Activated CD4-positive, alpha-beta T cell treated with anti-CD3 and anti-CD28 coated beads, Interleukin-2, Interleukin-6, amounts not matched to agents 100 ng/mL and 50 ng/mL, durations not matched to agents 16 hours and 8 hours (primary cell): ENCODE measurements at regions not wholly inside any gene's neighbourhood (a gene's known extent, or its start where the extent isn't known, plus 50 kb on each side); places are given as distances from the start of the nearest gene placed in this dataset.

Source experiments
- DNase-seq: peaks from one replicate; pipeline ENCODE4 v3.0.0-alpha.2; 2020

DNA sequence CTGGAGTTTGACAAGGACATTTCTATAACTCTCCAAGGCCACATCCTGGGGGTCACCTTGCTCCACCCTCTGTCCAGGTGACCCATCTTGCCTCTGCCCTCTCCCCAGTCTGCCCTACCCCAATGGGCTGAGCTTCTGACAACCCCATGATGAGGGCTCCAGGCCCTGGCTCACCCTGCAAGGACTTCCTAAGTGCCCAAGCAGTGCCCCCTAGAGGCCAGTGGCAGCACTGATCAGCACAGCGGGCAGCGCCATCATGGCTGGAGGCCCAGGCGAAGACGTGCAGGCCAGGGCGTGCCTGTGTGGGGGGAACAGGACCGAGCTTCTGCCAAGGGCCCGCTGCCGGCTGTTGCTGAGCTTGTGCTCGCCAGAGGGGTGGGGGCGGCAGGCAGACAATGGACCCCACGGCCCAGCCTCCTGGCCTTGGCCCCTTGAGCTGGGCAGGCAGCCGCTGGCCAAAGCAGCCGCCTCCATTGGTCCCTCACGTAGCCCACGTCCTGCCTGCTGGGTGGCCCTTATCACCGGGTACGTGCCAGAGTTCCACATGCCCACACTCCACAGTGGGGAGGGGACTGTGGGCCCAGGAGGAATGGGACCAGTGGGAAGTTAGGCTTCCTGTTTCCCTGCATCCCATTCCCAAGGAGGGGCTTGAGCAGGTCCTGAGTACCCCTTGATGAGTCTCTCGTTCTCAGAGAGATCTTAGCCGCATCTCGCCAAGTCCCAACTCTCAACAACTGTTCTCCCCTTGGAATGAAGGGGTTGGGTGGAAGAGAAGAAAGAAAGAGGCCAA, 64.3 kb downstream of the MRPL14 start:
- peak; percentile 68 for DNase-seq

DNA sequence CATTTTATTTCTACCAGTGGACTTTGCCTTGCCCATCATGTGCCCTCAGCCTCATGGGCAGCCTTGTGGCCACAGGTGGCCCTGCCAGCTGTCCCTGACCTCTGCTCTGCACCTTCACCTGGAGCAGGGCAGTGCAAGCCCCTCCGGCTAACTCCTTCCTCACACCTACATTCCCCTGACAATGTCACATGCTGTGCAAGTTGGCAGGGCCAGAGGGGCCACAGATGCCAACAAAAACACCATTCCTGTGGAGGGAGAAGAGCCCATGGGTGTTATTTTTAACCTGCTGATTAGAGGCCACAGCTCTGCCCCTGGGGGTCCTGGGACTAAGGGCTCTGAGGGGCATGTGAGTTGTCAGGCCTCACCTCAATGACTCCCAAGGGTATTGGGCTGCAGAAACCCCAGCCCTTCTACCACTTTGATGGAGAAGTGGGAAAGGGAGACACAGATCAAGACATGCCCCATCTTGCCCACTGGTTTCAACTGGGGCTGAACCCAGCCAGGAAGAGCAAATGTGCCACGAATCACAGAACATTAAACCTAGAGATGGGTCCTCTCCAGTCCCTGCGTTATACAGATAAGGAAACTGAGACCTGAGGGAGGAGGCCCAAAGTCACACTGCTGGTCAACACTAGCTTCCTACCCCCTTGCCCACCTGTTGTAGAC, 65.0 kb downstream of the MRPL14 start:
- no peak for DNase-seq

DNA sequence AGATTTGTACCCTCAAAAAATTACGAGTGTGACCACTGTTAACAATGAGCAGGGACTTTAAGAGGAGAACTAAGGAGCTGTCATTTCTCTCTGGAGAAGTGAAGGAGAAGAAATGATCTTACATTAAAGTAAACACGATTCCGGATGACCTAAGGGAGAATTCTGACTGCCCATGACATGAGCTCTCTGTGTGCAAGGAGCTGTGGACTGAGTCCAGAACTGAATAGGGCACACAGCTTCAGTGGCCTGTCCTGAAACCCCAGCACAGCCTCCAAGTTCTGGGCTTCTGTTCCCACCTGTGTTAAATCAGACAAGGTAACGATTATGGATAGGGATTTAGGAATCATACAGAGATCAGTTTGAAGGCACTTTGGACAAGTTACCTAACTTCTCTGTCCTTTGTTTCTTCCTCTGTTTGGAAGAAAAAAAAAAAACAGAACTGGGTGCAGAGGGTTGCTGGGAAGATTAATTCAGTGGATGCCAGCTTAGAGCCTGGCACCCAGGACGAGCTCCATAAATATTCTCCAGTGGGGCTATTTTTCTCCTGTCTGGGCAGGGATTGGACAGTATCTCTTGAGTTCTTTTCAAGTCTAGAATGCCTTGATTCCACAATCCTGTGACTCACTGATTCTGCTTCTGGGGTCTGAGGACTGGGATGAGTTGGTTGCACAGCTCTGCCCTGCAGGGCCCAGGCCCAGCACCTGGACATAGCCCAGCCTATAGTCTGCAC, 65.7 kb downstream of the MRPL14 start:
- DNase-seq: no peak

DNA sequence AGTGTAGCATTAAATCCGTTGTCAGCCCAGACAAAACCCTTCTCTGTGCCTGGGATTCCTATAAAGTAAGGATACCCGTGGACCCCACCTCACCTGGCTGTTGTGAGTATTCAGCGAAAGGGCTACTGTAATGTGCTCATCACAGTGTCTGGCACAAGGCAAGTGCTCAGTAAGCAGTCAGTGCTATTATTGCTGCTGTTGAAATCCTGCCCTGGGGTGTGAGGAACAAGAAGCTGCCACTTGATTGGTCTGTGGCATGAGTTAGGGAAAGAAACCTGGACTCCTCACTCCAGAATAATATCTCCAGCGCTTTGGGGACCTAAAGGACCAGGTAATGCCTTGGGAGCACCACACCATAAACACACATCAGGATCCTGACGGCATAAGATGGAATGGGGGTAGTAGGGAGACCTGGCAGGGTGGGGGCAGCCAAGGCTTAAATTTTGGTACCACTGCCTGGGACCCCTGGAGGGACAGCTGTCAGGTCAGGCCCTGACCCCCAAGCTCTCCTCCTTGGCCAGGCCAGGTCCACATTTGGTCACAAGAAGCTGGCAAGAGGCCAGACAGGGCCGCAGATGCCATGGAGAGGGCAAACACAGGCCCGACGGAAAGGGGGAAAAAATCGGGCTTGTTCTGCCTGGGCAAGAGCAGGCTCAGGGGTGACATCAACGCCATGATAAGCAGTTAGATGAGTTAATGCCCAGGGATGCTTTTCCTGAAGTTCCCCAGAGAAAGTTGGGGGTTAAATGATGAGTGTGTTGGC, 66.5 kb downstream of the MRPL14 start:
- no peak for DNase-seq

DNA sequence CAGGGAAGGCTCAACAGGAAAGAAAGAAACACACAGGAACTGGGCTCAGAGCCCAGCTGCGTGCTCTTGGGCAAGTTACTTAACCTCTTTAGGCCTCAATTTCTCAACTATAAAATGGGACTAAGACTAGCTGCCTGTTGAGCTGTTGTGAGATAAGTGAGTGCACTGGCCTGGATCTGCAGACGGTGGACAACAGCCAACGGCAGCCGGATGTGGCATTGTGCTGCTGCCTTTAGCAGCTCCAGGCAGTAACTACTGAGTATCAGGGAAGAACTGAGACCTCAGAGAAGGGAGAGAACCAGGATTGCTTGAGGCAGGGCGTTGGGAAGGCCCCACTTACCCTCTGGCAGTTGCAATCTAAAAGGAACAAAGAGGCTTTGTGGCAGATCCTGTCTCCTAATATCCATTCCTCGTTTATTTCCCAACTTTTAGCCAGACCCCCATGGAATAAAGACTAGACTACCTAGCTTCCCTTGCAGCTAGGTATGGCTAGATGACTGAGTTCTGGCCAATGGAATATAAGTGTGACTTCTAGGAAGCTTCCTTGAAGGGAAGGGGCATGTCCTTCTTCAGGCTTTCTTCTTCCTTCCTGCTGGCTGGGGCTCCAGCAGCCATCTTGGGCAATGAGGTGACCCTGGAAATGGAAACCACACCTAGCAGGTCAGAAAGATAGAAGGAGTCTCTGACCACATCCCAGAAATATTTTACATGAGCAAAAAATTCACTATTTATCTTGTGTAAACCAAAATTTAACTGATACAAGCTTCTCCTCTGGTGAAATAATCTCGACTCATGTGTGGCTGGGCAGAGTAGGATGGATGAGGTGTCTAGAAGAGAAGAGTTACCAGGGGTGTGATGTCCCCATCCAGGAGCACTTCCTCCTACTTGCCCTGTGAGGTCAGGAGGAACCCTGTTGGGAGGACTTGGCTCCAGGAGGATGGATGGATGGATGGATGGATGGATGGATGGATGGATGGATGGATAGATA, 67.6 kb downstream of the MRPL14 start:
- DNase-seq: no peak

DNA sequence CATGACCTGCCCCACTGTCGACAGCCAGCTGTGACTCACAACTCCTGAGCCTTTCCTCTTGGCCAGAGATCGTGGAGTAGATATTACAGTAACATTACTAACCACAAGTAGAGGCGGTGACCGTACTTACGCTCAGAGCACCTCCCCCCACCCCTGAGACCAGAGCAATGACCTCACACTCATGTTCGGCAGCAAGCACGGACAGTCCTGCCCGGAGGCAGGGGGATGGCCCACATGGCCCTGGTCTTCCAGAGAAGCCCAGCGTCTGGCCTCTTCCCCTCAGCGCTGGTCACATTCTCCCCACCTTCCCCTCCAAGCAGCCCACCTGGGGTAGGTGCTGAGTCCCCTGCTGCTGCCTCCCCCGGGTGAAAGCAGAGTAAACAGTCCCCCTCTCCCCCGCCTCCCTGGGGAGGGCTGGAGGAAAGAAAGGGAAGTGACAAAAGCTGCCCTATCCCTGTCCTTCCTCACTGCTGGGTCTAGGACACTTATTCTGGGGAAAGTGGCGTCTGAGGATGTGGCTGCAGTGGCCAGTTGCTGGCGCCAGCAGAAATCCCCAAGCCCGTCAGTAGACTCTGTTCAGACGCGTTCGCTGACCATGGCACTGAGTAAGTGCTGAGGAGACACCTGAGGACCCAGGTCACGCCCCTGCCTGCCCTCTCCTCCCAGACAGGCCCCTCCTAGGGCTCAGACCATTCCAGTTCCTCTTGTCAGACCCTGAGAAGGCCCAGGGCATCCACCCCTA, 68.5 kb downstream of the MRPL14 start:
- DNase-seq: peak; percentile 55

DNA sequence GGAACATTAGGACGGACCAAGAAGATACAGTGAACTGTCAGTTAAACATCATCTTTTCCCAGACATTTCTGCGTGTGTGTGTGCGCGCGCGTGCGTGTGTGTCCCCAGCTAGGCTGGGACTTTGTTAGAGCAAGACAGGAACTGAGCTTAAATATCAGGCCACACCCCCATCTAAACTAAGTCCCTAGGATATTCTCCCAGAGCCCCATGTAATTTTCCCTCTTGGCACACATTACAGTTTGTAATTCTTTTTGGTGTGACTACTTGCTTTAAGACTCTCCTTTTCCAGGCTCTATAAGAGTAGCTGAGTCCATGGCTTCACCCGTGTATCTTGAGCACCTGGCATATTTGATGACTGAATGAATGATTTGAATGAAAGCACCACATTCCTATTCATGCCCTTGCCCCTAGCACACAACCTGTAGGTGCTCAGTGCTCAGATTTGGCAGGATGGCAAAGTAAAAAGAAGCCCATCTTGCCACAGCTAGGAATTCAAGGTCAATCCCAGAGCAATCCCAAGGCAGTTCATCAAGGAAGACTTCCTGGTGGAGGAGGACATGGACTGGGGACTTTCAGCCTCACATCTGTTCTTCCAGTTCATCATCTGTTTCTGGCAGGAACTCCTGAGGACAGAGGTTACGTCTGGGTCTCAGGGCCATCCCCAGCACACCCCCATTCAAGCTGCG, 69.2 kb downstream of the MRPL14 start:
- no peak for DNase-seq

DNA sequence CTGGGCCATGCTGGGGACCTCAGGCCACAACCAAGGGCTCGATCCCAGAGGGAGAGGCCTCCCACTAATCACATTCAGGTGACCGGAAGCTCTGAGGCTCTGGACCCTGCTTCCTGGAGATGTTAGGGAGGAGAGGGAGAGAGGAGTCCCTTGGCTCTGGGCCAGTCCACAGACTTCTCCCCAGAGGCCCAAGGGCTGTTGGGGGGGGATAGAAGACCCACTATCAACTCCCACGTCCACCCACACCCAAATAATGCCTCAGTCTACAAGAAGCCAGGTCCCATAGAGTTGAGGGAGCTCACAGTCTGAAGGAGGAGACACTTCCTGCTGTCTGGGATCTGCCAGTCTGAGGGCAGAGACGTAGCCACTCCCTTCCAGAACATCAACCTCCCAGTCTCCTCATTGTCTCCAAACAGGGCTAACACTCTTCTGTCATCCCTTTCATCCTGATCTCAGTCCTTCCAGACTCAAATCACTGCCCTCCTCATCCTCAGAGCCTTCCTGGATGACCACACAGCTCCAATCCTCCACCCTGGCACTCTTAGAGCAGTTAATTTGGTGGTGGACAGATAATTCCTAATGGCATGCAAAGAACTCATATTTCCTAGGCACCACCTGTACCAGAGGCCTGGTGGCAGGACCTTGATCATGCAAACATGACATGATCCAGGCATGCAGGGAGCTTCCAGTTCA, 69.9 kb downstream of the MRPL14 start:
- DNase-seq: no peak

DNA sequence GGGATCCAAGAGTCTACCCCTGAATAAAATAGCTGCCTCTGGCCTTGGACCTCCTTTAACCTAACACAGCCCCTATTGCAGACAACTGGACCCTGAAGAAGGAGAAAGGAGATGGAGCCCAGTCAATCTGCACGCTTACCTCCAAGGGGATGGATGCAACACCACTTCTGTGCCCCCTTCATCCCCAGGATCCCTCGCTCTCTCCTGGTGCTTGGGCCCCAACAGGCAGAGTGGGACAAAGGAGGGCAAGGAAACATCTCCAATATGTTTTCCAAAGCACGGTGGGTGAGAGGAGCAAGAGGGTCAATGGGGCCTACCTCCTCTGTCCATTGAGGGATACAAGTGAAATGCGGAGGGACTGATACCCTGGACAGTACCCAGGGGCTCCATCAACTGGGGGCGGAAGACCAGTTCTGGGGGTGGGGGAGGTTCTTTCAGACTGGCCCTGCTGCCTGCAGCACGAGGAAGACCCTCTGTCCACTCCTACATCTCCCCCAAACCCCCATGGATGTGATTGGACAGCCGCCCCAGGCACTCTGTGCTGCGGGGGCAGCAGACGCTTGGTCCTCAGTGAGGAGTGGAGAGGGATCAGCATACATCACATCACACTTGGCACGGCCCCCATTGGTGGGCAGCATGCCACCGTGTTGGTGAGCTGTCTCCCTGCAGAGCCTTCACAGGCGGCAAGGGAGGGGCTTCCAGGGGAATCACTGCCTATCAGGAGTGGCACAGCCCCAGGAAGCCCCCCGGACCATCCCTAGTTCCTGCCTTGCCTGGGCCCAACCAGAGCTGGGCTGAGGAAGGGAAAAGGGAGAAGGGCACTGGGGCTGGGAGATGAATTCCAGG, 70.6 kb downstream of the MRPL14 start:
- no peak for DNase-seq

DNA sequence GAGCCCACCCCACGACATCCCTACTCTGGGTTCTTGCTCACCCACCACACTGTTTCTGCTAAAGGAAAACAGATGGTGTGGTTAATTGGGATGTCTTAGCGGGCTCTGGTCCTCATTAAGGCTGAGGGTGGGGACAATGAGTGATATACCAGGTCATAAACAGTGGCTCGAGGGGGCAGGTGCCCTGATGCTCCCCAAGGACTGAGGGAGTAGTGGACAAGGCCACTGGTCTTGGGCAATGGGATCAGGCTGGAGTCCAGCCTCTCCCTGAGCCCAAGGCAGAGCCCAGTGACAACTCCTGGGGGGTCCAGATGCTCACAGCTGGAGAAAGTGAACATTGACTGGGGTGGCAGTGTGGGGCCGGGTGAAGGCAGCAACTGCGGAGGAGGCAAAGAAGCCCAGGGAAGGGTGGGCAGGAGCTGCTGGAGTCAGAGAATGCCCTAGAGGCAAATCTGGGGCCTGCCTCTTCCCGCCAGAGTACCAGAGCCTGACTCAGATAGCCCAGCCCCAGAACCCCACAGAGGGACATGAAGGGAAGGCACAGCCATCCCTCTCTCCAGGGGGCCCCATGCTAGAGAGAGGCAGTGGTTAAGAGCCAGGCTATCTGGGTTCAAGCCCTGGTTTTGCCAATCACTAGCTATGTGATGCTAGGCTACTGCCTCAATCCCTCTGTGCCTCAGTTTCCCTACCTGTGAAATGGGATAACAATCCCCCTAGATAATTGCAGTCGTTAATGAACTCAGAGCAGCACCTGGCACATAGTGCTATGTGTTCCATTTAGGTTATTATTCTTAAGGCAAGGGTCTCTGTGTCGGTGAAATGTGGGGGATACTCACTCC, 72.3 kb downstream of the MRPL14 start:
- no peak for DNase-seq

DNA sequence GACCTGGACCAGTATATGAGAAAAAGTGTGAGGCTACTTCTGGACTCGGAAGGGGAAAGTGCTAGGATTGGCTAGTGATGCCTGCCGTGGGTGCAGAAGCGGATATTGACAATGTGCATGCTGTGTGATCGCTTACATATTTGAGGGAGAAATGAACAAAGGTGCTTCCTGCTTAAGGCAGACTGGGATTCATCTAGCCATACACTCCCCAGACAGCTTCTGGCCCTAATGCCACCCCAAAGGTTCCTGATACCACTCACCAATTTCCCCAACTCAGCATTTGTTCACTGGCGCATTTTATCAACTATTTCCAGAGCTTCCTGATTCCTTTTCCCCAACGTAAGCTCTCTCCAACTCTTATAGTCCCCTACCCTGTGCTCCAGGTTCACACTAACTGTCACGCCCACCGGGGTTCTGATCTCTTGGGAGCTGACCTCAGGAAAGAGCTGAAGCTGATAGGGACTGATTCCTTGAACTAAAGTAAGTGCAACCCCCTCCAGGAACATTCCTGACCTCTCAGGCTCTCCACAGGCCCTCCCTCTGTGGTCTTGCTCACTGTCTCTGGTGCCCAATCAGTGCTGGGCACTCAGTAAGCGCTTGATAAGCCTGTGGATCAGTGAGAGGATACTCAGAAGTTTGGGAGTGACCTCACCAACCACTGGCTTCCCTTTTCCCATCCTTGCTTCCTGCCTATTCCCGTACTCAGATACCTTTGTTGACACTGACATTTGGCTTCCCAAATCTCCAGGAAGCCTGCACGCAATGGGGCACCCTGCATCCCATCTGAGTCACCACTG, 73.3 kb downstream of the MRPL14 start:
- no peak for DNase-seq

DNA sequence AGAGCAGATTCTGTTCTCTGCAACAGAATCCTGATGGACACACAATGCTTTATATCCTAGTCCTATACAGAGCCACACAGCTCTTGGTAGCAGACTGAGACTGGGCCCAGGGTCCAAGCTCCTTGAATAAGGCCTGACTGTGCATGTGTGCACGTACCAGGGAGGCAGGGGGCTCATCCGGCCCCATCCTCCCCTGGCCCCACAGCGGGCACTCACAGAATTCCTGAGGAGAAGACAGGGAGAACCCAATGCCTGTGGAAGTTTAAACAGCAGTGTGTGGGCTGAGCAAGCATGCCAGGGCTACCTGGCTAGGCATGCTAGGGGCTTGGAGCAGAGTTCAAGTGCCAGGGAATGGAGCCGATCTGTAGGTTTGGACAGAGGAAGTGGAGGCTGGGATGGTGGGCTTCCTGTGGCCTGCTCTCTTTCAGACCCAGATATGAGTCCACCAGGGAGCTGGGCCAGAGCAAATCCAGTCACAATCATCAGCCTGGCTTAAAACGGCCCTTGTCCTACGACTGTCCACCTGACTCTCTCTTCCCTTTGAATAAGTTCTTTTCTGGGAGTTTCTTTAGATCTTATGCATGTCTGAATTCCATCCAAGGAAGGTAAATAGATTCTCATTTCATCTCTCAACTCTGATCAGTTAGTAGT, 74.0 kb downstream of the MRPL14 start:
- DNase-seq: no peak

DNA sequence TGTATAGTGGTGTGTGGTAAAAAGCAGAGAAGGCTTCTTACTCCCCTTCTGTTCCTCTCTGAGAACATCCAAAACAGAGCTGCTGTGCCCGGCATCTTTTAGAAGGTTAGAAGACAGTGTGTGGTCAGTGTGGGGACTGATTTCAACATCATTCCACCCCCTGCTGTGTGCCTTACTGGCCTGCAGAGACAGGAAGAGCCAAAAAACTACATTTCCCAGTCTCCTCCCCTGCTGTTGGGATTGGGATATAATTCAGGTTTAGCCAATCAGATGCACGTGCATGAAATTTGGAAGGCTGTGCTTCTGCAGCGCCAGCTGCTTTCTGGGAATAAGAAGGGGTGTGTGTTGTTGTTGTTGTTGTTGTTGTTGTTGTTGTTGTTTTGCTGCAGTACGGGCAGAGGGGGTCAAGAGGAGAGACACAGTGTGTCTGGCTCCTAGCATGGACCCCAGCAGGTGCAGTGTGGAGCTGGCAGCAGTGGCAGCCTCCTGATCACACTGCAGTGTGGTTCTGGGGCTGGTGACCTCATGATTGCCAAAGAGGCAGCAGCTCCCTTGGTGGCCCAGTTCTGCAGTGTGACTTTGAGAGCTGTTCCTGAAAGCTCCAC, 74.7 kb downstream of the MRPL14 start:
- DNase-seq: no peak

DNA sequence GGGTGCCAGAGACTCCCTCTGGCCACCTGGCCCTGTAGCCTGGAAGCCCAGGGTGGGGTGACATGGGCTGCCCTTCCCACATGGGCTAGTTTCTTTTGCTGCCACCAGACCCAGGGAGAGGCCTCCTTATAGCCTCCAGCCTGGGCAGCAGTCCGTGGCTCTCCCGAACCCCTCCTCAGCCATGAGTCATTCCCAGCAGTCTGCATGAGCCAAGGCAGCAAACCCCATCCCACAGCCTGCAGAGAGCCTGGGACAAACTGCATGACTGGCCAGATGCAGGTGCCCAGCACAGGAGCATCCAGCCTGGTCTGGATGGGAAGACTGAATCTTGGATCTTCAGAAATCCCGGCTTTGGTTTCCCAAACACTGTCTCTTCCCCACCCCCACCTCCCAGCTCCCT, 75.7 kb downstream of the MRPL14 start:
- no peak for DNase-seq

DNA sequence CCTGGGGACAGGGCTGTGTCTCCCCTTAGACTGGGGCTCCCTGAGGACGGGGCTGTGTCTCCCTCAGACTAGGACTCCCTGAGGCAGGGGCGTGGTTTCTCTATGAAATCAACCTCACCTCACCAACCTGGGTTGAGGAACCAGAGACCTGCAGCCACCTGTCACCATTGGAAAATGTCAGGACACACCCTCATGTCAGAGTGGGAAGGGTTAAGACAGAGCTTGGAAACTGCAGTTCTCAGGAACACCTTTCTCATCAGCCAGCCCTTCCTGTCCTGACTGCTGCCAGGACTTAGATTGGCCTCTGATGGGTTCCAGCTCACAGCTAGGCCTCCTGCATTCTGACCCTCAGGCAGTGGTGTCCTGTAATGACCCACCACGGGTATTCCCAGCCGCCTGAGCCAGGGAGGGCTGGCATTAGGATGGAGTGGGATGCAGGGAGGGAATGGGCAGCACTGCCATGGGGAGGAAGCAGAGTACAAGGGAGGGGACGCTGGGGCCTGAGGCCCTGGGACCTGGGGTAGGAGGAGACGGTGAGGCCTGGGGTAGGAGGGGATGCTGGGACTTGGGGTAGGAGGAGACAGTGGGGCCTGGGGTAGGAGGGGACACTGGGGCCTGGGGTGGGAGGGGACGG, 76.3 kb downstream of the MRPL14 start:
- DNase-seq: no peak
